Testis (tissue), 2 donors: ENCODE measurements at regions not wholly inside any gene's neighbourhood (a gene's known extent, or its start where the extent isn't known, plus 50 kb on each side); places are given as distances from the start of the nearest gene placed in this dataset.

Experiments used
- POLR2A ChIP-seq: fragments of 450-650 bp; IDR thresholded peaks from one replicate; pipeline ENCODE4 v1.6.1; 2017; ENCODE audit warnings: antibody characterized with exemption, mild to moderate bottlenecking, moderate library complexity
- TF ChIP-seq, protein P1 (sequence below), 3 experiments: fragments of 450-650 bp in 2 of 3; fragments of 200-600 bp in 1 of 3; sonication (generic) in 1 of 3; IDR thresholded peaks; one replicate each; pipeline ENCODE4 v1.5.1; 2016 to 2019; ENCODE audit warnings: antibody characterized with exemption in 3 of 3, mild to moderate bottlenecking in 2 of 3, moderate library complexity in 1 of 3

DNA sequence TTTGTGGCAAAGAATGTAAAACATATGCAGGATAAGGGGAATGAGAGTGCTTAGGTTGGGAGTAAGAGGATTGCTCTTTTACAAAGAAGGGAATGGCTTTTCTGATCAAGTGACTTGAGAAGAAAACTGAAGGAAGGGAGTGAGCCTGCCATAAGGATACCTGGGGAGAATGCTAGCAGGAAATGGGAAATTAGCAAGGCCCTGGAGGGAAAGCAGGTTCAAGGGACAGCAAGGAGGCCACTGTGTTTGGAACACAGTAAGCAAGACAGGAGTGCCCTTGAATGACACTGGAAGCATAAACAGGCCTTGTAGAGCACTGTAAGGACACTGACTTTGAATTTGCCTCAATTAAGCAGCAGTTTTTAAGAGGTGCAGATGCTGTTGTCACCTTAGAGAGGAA, 1069.9 kb downstream of the DNAJB9 start:
- TF ChIP-seq, protein P1, sequence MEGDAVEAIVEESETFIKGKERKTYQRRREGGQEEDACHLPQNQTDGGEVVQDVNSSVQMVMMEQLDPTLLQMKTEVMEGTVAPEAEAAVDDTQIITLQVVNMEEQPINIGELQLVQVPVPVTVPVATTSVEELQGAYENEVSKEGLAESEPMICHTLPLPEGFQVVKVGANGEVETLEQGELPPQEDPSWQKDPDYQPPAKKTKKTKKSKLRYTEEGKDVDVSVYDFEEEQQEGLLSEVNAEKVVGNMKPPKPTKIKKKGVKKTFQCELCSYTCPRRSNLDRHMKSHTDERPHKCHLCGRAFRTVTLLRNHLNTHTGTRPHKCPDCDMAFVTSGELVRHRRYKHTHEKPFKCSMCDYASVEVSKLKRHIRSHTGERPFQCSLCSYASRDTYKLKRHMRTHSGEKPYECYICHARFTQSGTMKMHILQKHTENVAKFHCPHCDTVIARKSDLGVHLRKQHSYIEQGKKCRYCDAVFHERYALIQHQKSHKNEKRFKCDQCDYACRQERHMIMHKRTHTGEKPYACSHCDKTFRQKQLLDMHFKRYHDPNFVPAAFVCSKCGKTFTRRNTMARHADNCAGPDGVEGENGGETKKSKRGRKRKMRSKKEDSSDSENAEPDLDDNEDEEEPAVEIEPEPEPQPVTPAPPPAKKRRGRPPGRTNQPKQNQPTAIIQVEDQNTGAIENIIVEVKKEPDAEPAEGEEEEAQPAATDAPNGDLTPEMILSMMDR (IDR thresholded peaks at IDR 0.05) = no peak
- no peak for TF ChIP-seq POLR2A
